ENCODE measurements at regions not wholly inside any gene's neighbourhood (a gene's known extent, or its start where the extent isn't known, plus 50 kb on each side); places are given as distances from the start of the nearest gene placed in this dataset.

- Histone ChIP-seq H3K27ac (no peak overlapping the region), H3K4me1 (no peaks in the 10 kb centered on the region), H3K27me3 (no peaks in the 10 kb centered on the region), H3K36me3 (no peaks in the 10 kb centered on the region), H3K9me3 (peaks cover 0 to 5% of the 10 kb centered on the region in 2 donors), H3K4me3 (no peak overlapping the region)
- intact Hi-C loops (cut with DNase I; ENCODE audit: low total_unique reads) (no loop called here), in situ Hi-C loops (cut with MboI; ENCODE audit: low pct_ligation_motif_present in 1 of 4, low pct_unique_long_range_greater_than_20kb in 1 of 4, low sequenced_read_pairs in 3 of 4) (no loop called here)
- 60 to 84% methylated on average over 2 of the region's 2 CpGs for WGBS, 2 donors (ENCODE audit: low coverage in 1 of 2)
- DNase-seq = no peak
- TF ChIP-seq EP300 (IDR thresholded peaks at IDR 0.05; ENCODE audit: low read depth) = no peak
- no peak for TF ChIP-seq POLR2A (IDR thresholded peaks at IDR 0.05)
These were observed 77.7 kb upstream of the PTPRD start for GRCh38 chr9:10690546-10690945.

GRCh38 chr9:10697044-10697443 lies 84.2 kb upstream of the PTPRD start:
- WGBS, 2 donors (ENCODE audit: low coverage in 1 of 2) = 87% methylated on average over 3 of the region's 3 CpGs
- Histone ChIP-seq H3K4me1 (no peaks in the 10 kb centered on the region), H3K27me3 (no peaks in the 10 kb centered on the region), H3K9me3 (no peaks in the 10 kb centered on the region), H3K36me3 (no peaks in the 10 kb centered on the region), H3K4me3 (no peak overlapping the region), H3K27ac (no peak overlapping the region)
- DNase-seq = no peak
- intact Hi-C loops (cut with DNase I; ENCODE audit: low total_unique reads) (no loop called here), in situ Hi-C loops (cut with MboI; ENCODE audit: low pct_ligation_motif_present in 1 of 4, low pct_unique_long_range_greater_than_20kb in 1 of 4, low sequenced_read_pairs in 3 of 4) (no loop called here)
- TF ChIP-seq POLR2AphosphoS5 (IDR thresholded peaks at IDR 0.05) = no peak
- no peak for TF ChIP-seq EP300 (IDR thresholded peaks at IDR 0.05; ENCODE audit: low read depth)
- no peak for TF ChIP-seq CTCF (IDR thresholded peaks at IDR 0.05)
- no peak for TF ChIP-seq POLR2A (IDR thresholded peaks at IDR 0.05)

- TF ChIP-seq POLR2AphosphoS5 (IDR thresholded peaks at IDR 0.05) (no peak), CTCF (IDR thresholded peaks at IDR 0.05) (no peak)
- intact Hi-C loops (cut with DNase I; ENCODE audit: low total_unique reads) = no loop called here
- no peaks in the 10 kb centered on the region for H3K4me1 ChIP-seq
These were observed 87.5 kb upstream of the PTPRD start for GRCh38 chr9:10700291-10700690.

GRCh38 chr9:10700915-10701314 lies 88.1 kb upstream of the PTPRD start:
- intact Hi-C loops (cut with DNase I; ENCODE audit: low total_unique reads) = no loop called here
- TF ChIP-seq CTCF (IDR thresholded peaks at IDR 0.05) (no peak), POLR2A (IDR thresholded peaks at IDR 0.05) (no peak), EP300 (IDR thresholded peaks at IDR 0.05; ENCODE audit: low read depth) (no peak)
- in situ Hi-C loops (cut with MboI; ENCODE audit: low pct_ligation_motif_present in 1 of 4, low pct_unique_long_range_greater_than_20kb in 1 of 4, low sequenced_read_pairs in 3 of 4) = no loop called here
- H3K9me3 ChIP-seq = no peaks in the 10 kb centered on the region
- no peaks in the 10 kb centered on the region for H3K36me3 ChIP-seq
- no peaks in the 10 kb centered on the region for H3K4me1 ChIP-seq
- DNase-seq = no peak
- no peak overlapping the region for H3K4me3 ChIP-seq
- no peaks in the 10 kb centered on the region for H3K27me3 ChIP-seq
- H3K27ac ChIP-seq = no peak overlapping the region
- WGBS, 2 donors (ENCODE audit: low coverage in 1 of 2) = 35 to 61% methylated on average over 3 of the region's 3 CpGs

More at GRCh38 chr9:10700291-10700690, 87.5 kb upstream of the PTPRD start:
- Histone ChIP-seq H3K27ac (no peak overlapping the region), H3K27me3 (no peaks in the 10 kb centered on the region), H3K36me3 (no peaks in the 10 kb centered on the region), H3K9me3 (no peaks in the 10 kb centered on the region), H3K4me3 (no peak overlapping the region)
- DNase-seq = no peak
- in situ Hi-C loops (cut with MboI; ENCODE audit: low pct_ligation_motif_present in 1 of 4, low pct_unique_long_range_greater_than_20kb in 1 of 4, low sequenced_read_pairs in 3 of 4) = no loop called here

- no peak for DNase-seq
- Histone ChIP-seq H3K4me3 (no peak overlapping the region), H3K27ac (no peak overlapping the region), H3K36me3 (no peaks in the 10 kb centered on the region), H3K27me3 (no peaks in the 10 kb centered on the region), H3K4me1 (no peaks in the 10 kb centered on the region), H3K9me3 (no peaks in the 10 kb centered on the region)
- 73 to 89% methylated on average over 2 to 4 of the region's 4 CpGs for WGBS, 2 donors (ENCODE audit: low coverage in 1 of 2)
- in situ Hi-C loops (cut with MboI; ENCODE audit: low pct_ligation_motif_present in 1 of 4, low pct_unique_long_range_greater_than_20kb in 1 of 4, low sequenced_read_pairs in 3 of 4) (no loop called here), intact Hi-C loops (cut with DNase I; ENCODE audit: low total_unique reads) (no loop called here)
- TF ChIP-seq POLR2AphosphoS5 (IDR thresholded peaks at IDR 0.05) (no peak), EP300 (IDR thresholded peaks at IDR 0.05; ENCODE audit: low read depth) (no peak), CTCF (IDR thresholded peaks at IDR 0.05) (no peak)
These were observed 89.1 kb upstream of the PTPRD start for GRCh38 chr9:10701906-10702305.

Data from transverse colon (tissue), 4 donors.